ENCODE measurements at regions not wholly inside any gene's neighbourhood (a gene's known extent, or its start where the extent isn't known, plus 50 kb on each side); places are given as distances from the start of the nearest gene placed in this dataset.
A peak's percentile ranks its signal among the peaks of the same experiment; 100 is the strongest.

GRCh38 chr10:4658777-4659176 is 167.2 kb upstream of the AKR1E2 start:
- no peak for DNase-seq

GRCh38 chr10:4656576-4657194 is 169.3 kb upstream of the AKR1E2 start:
- DNase-seq, result peak; percentile 36

- DNase-seq, result no peak
These were observed 170.1 kb upstream of the AKR1E2 start for GRCh38 chr10:4655879-4656278.

GRCh38 chr10:4655406-4655805 is 170.6 kb upstream of the AKR1E2 start:
- DNase-seq, result no peak

GRCh38 chr10:4654496-4654895 is 171.5 kb upstream of the AKR1E2 start:
- no peak for DNase-seq

- DNase-seq, result no peak
These were observed 172.8 kb upstream of the AKR1E2 start for GRCh38 chr10:4653160-4653559.

- DNase-seq, result no peak
These were observed 173.6 kb upstream of the AKR1E2 start for GRCh38 chr10:4652111-4653010.

GRCh38 chr10:4651404-4652037 is 174.5 kb upstream of the AKR1E2 start:
- no peak for DNase-seq

- no peak for DNase-seq
These were observed 175.4 kb upstream of the AKR1E2 start for GRCh38 chr10:4650582-4650981.

- DNase-seq, result no peak
These were observed 176.0 kb upstream of the AKR1E2 start for GRCh38 chr10:4649886-4650508.

- no peak for DNase-seq
These were observed 176.5 kb upstream of the AKR1E2 start for GRCh38 chr10:4649471-4649870.

GRCh38 chr10:4648999-4649398 is 177.0 kb upstream of the AKR1E2 start:
- no peak for DNase-seq

GRCh38 chr10:4647109-4647785 is 178.8 kb upstream of the AKR1E2 start:
- DNase-seq, result no peak

GRCh38 chr10:4646547-4646946 is 179.5 kb upstream of the AKR1E2 start:
- no peak for DNase-seq

- no peak for DNase-seq
These were observed 180.2 kb upstream of the AKR1E2 start for GRCh38 chr10:4645836-4646235.

- DNase-seq, result no peak
These were observed 182.5 kb upstream of the AKR1E2 start for GRCh38 chr10:4643471-4643870.

GRCh38 chr10:4639960-4640359 is 186.0 kb upstream of the AKR1E2 start:
- DNase-seq, result no peak

GRCh38 chr10:4638099-4638498 is 187.9 kb upstream of the AKR1E2 start:
- DNase-seq, result no peak

- DNase-seq, result no peak
These were observed 188.3 kb upstream of the AKR1E2 start for GRCh38 chr10:4637657-4638056.

- no peak for DNase-seq
These were observed 190.1 kb upstream of the AKR1E2 start for GRCh38 chr10:4635883-4636282.

GRCh38 chr10:4635388-4635787 is 190.6 kb upstream of the AKR1E2 start:
- DNase-seq, result no peak

- no peak for DNase-seq
These were observed 192.2 kb upstream of the AKR1E2 start for GRCh38 chr10:4633776-4634175.

GRCh38 chr10:4633186-4633585 is 192.8 kb upstream of the AKR1E2 start:
- DNase-seq, result no peak

Data from CD4-positive, alpha-beta T cell treated with Interferon gamma for 1 hour (primary cell).